ENCODE measurements at regions not wholly inside any gene's neighbourhood (a gene's known extent, or its start where the extent isn't known, plus 50 kb on each side); places are given as distances from the start of the nearest gene placed in this dataset.

DNA sequence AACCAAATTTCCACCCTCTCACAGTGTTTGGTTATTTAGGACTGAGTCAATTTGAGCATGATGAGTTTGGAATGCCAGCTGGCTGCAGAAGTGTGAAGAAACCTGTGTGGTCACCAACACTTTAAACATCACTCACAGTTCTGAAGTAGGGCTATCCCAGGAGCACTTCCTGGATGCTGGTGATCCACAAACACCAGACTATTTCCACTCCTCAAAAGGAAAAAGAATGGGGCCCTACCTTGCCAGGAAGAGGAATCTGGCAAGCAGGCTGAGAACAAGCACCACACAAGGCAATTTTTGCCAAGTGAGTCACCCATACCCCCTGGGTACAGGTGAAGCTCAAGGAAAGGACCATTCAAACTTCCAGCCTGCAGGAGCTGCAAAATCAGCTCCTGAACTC lies 294.2 kb upstream of the PTGER4 start:
- no peak for DNase-seq (ENCODE audit: low spot score)

DNA sequence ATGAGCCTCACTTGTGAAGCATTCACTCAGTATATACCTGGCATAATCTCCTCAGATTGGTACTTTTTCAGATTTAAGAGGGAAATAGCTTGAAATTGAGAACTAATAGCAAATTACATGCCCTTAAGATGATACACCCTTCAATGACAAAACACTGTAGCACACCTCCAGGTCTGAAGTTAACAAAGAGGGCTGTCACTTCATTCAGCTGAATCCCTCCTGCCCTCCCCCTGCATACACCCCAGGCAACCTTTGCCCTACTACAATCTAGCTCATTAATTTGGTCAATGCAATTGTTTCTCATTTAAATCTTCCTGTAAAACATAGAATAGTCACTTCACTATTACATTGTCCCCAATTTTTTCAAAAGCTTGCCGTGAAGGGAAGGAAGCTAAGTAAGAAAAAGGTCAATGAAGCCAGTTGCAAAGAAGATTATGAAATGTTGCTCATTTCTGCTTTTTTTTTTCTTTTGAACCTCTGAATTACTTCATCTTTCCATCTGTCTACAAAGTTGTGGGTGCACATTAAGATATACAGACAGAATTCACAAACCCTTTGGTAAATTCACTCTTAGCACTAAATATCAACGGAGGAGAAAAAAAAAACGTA lies 294.8 kb upstream of the PTGER4 start:
- no peak for DNase-seq (ENCODE audit: low spot score)

DNA sequence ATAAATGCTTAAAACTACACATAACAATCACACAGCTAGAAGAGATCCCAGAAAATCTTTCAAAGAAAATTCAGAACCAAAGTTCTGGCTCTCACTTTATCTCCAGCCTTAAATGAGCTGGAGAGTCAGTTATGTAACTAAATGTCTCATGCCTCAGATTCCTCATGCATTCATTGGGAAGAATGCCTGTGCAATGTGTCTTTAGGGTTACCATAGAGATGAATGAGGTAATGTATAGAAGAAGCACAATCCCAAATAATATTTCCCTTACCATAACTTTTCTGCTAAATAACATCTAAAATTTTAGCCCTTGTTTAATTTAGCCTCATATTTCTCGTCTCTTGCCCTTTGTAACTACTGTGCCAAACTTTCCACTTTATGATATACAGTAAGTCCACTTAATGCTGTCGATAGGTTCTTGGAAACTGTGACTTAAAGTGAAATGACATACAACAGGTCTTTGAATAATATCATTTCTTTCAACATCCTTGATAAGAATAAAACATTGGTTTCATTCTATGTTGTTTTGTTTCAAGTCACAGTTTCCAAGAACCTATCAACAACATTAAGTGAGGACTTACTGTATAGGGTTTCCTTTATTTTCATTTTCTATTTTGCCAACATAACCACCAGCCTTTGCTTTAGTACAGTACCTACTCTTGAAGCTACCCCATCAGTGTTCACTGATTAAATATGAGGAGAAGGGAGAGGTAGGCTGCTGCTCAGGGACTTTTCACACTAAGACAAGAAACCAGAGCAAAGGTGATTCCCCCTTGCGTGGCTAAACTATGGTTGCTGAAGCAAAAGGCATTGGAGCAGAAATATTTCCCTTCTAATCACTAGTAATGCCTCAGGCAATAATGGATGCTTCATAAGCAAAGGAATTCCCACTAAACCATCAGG lies 295.7 kb upstream of the PTGER4 start:
- no peak for DNase-seq (ENCODE audit: low spot score)

DNA sequence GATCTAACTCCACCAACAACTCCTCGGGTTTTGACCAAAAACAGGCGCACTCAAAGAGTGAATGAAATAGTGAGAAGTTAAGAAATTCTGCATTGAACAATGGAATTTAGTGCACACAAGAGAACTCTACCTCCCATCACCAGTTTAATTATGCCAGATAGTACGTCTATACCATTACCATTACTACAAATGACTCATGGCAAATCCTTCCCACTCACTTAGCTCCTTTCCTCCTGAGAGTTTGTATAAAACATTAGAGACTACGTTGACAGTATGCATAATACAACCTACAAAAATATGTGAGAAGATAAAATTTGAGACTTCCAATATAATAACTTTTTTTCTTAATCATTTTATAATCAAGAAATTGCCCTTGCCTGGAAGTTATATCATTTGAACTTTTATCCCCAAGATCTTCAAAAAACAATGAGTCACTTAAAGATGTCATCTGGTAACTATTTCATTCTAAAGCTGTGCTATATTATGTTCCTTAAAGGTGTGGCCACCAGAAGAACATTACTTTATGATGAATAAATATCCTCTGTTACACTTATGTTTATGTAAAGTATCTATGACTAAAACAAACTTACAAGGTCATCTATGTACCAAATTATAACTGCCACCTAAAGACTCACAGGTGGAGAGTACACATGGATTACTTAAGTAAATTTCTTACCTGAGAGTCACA lies 297.9 kb upstream of the PTGER4 start:
- no peak for DNase-seq (ENCODE audit: low spot score)

DNA sequence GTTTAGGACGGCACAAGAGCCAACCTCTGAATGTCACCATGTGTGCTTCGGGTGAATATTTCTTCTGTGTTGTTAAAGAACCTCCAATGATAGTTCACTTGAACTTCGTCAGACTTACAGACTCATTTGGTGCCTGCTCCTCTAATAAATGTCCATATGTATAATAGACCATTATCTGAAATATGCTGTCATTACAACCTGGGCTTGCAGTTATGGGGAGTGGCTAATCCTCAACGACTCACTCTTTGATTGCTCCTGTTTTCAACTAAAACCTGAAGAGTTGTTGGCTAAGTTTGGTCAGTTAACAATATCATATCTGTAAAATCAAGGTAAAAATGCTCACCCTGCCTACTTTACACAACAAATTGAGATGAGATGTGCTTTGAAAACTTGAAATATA lies 298.7 kb upstream of the PTGER4 start:
- DNase-seq (ENCODE audit: low spot score): no peak

DNA sequence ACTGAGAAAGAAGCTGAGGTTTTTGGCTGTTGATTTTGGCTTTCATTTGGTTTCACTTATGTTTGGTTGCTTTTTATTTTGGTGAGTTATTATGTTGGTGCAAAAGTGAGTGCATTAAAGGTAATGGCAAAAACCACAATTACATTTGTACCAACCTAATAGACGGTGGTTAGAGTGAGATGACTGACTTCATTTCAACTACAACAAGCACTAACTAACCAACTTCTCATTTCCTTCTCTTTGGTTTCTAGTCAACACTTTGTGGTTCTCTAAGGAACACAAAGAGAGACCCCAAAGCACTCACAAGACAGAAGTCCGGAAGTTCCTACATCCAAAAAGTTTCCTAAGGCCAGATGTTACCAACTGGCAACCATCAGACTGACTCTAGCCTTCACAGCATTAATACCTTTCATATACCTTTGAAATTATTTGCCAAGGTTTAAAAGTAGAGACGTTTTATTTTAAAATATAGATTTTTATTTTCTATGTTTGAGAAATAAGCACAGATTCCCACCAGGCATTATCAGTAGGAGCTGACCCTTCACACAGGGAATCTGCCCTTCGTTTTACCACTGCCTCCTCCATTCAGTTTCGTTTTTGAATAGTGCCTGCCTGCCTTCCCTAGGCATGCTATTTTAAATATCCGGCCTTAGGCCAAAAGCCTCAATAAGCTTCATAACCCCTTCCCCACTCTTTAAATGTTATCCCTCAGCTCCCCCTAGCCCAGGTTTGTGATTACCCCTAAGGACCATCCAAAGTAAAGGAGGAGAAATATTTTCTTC lies 301.1 kb upstream of the PTGER4 start:
- no peak for DNase-seq (ENCODE audit: low spot score)

DNA sequence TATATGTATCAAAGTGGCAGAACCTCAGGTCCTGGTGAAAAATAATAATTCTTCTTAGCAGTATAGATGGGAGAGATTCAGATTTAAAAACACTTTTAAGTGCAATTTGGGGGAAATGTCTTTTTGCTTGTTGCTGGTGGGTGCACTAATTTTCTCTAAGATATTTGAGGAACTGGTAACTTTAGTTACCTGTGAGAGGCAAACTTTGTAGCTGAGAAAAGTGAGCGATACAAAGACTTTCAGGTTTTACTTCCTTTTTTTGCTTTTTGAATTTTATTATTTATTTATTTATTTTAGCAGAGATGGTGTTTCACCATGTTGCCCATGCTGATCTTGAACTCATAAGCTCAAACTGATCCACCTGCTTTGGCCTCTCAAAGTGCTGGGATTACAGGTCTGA lies 303.1 kb upstream of the PTGER4 start:
- DNase-seq (ENCODE audit: low spot score): no peak

DNA sequence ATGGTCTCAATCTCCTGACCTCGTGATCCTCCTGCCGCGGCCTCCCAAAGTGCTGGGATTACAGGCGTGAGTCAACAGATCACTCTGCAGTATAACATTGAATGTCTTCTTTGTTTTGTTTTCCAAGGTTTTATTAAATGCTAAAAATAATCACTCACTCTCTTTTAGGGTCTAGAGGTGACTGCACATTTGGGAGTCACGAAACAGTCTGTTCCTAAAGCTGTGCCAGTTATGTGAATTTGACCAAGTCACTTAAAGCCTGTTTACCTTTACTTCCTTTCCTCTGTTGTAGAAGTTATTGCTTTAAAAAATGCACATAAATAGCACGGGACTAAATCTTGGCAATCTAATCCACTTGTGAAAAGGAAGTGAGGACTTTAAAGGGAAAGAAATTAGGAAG lies 304.9 kb upstream of the PTGER4 start:
- no peak for DNase-seq (ENCODE audit: low spot score)

DNA sequence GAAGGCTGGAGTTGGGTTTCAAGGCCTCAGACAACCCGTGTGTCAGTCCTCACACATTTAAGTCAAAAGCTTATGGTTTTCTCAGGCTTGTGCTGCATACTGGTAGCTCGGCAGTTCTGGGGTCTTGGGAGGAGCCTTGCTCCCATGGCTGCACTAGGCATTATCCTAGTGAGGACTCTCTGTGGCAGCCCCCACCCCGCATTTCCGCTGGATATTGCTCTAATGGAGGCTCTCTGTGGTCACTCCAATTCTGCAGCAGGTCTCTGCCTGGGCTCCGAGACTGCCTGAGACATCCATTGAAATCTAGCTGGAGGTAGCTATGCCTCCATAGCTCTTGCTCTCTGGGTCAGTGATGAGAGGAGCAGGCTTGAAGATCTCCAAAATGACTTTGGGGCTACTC lies 311.5 kb upstream of the PTGER4 start:
- no peak for DNase-seq (ENCODE audit: low spot score)

DNA sequence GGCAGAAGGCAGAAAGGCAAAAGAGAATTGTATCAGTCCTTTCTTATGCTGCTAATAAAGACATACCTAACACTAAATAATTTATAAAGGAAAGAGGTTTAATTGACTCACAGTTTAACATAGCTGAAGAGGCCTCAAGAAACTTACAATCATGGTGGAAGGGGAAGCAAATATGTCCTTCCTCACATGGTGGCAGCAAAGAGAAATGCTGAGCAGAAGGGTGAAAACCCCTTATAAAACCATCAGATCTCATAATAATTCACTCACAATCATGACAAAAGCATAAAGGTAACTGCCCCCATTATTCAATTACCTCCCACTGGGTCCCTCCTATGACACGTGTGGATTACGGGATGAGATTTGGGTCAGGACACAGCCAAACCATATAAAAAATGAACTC lies 312.5 kb upstream of the PTGER4 start:
- DNase-seq (ENCODE audit: low spot score): no peak

DNA sequence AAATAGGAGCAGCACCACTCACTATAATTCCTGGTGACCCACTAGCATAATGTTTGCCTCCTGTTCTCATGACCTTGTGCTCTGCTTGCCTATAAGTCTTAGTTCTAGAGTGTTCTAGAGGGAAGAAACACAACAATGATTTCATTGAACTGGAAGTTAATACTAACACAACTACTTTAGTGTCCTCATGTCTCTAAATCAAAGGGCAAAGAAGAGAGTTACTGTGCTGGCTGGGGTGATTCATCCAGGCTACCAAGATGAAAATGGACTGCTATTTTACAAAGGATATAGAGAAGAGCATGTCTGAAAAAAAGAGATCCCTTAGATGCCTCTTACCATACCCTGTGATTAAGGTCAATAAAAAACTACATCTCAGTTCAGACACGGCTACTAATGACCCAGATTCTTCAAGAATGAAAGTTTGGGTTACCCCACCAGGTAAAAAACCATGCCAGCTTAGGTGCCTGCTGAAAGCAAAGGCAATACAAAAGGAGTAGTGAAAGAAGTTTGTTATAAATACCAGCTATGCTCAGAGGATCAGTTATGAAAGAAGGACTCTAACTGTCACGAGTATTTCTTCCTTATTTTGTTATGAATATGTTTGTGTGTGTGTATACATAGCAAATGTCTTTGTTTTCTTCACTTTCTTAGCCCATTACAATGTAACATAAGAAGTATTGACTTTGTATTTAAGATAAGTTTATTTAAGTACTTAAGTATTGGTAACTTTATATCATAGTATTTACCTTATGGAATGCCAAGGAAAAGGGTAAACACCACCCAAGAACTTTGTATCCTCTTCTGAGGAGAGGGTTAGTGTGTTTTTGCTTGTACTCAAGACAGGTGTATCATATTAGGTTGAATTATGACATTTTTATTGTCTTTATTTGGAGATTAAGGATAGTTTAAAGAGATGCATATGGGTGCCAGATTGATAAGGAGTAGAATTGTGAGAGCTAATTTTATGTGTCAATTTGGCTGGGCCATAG lies 314.1 kb upstream of the PTGER4 start:
- DNase-seq (ENCODE audit: low spot score): no peak

DNA sequence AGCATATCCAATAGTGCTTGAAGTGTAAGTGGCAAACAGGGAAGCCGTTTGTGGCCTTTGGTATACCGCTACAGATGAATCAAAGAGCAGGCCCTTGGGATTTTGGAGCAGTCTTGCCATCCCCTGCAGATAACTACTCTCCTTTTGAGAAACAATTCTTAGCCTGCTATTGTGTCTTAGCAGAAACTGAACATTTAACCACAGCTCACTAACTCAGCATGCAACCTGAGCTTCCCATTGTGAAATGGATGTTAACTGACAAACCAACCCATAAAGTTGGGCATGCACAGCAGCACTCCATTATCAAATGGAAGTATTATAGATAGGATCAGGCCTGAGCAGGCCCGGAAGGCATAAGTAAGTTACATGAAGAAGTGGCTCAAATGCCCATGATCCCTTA lies 315.3 kb upstream of the PTGER4 start:
- no peak for DNase-seq (ENCODE audit: low spot score)

DNA sequence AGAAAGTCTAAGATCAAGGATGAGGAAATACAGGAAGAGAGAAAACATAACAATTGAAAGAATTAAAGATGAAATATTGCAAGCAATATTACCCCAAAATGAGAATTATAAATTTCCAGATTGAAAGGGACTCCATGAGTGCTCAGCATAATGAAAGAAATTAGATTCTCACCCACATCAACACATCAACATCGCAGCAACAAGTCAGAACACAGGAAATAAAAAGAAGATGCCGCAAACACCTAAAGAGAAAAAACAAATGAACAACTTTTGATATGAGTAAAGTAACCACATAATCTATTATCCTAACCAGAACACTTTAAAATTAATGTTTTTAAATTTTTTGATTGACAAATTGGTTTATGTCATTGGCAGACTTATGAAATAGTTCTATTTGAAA lies 318.3 kb upstream of the PTGER4 start:
- DNase-seq (ENCODE audit: low spot score): no peak

DNA sequence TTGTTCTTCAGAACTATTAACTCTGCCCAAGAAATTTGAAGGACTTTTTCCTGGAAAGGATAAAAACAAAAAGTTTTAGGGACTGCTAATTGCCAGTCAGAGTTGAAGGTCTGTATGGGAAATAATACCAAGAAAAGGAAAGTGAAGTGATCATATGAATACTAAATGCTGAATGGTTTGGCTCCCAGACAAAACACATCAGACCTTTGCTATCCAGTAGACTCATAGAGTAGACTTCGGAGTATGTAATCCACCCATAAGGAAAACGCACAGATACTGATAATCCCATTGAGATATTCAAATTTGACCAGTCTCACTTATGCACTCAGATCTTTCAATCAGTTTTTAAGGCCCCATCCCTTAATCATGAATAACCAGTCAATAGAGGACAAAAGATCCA lies 319.0 kb upstream of the PTGER4 start:
- no peak for DNase-seq (ENCODE audit: low spot score)

DNA sequence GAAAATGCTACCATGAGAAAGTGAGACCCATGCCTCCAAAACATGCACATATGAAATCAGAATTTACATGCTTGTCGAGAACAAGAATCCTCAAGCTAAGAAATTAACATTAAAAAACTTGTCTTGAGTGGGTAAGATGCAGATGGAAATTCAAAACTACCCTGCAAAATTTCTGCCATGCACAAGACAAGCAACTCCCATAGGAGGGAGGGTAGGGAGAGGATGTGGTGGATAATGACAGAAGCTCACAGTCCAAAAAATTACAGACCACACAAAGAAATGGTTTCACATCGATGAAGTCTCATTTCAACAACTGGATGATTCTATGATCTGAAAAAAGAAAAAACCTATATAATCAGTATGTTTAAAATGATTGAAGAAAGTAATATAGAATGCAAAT lies 319.9 kb upstream of the PTGER4 start:
- DNase-seq (ENCODE audit: low spot score): no peak

DNA sequence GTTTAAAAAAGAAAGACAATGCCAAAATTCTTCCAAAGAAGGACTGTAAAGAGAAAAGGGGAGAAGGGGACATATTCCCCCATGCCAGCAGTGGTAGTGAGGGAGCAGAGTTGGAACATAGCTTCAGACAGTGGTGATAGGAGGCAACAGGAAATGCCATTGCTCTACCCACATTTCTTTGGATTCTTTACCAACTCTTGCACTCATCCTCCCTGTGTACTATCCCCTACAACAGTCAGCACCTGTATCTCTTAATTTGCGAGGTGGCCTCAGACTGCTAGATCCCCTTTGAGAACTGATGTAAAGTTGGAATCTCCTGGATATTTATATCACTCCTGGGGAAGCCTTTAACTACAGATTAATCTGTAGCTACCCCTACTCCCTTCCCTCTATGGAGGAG lies 320.6 kb upstream of the PTGER4 start:
- no peak for DNase-seq (ENCODE audit: low spot score)

DNA sequence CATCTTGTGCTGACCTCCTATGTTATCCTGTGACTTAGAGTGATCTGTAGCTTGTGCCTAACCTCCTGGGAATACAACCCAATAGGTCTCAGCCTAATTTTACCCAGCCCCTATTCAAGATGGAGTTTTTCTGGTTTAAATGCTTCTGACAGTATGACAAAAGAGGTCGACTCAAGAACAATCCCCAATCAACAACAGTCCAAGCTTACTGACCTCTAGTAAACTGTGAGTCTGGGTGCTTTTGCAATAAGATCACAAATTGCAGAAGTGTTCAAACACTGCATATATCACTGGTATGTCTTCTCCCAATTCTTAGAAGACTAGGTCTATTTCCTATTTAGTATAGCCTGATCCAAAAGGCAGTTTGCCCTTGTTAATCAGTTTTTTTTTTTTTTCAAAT lies 323.5 kb upstream of the PTGER4 start:
- DNase-seq (ENCODE audit: low spot score): no peak

DNA sequence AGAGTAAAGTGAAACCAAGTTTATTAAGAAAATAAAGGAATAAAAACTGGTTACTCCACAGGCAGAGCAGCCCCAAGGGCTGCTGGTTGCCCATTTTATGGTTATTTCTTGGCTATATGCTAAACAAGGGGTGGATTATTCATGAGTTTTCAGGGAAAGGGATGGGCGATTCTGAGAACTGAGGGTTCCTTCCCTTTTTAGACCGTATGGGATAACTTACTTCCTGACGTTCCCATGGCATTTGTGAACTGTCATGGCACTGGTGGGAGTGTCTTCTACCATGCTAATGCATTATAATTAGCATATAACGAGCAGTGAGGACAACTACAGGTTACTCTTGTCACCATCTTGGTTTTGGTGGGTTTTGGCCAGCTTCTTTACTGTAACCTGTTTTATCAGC lies 323.9 kb upstream of the PTGER4 start:
- no peak for DNase-seq (ENCODE audit: low spot score)

DNA sequence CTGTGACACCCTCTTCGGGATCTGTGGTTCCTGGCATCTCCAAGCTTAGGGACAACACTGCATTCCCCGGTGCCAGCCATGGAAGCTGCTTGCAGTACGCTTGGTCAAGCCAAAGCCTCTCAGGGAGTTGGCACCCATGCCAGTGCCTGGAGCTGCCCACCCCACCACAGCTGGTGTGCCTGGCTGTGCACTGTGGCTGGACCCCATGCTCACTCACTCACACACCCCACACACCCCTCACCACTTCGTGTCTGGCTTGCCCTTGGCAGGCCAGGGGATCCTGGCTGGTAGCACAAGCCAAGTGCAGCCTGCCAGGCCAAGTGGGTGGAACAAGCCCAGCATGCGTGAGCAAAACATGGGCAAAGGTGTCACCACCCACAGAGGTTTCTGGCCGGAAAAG lies 324.5 kb upstream of the PTGER4 start:
- DNase-seq (ENCODE audit: low spot score): no peak

DNA sequence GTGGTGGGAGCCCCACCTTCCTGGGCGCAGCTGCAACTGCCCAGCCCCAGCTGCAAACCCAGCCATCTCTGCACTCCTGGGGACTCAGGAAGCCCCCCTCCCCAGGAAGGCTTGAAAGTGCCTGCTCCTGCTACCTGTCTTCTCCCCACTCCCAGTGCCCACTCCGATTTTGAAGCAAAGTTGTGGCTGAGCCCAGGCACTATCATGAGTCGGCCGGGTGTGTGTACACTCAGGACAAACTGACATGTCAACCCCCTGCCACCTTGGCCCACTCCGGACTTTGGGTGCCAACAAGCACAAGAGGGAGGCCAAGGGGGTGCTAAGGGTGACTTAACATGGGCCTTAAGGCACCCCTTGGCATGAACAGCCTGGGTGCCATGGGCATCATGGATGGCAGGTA lies 325.5 kb upstream of the PTGER4 start:
- no peak for DNase-seq (ENCODE audit: low spot score)

DNA sequence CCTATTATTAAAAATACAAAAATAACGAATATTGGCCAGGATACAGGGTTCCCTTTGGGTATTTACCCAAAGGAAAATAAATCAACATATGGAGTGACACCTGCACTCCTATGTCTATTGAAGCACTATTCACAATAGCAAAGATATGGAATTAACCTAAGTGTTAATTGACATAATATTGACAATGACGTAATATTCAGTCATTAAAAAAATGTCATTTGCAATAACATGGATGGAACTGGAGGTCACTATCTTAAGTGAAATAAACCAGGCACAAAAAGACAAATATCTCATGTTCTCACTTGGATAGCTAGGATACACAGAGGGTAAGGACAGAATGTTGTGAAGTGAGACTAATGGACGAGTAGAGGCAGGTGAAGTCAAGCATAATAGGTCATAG lies 326.3 kb upstream of the PTGER4 start:
- no peak for DNase-seq (ENCODE audit: low spot score)
